KG1 (cell line): ENCODE measurements at regions not wholly inside any gene's neighbourhood (a gene's known extent, or its start where the extent isn't known, plus 50 kb on each side); places are given as distances from the start of the nearest gene placed in this dataset.

Source experiments
- DNase-seq: peaks from one replicate; lab custom pipeline; 2025; lab: John Stamatoyannopoulos, UW

- DNase-seq: no peak
Observed at GRCh38 chr7:54847921-54848320, 88.9 kb upstream of the SEC61G start.

GRCh38 chr7:54856856-54857255 lies 97.8 kb upstream of the SEC61G start:
- DNase-seq: no peak

DNA sequence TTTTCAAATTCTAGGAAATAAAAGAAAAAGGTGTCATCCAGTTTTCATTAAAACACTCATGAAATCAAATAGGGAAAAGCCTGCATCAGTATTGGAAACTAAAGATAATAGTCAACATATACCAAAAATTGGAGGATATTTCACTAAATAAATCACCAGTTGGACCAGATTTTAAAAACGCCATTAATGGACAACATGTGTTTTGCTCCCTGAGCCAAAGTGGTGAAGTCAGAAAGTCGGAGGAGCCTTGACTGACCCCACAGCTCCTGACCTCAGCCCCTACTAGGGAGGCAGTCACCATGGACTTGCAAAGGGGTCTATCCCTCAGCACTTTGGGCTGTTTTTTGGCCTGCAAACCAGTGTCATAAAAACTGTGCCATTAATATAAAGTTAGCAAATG lies 98.3 kb upstream of the SEC61G start:
- no peak for DNase-seq

- DNase-seq: no peak
Observed at GRCh38 chr7:54858008-54858692, 99.1 kb upstream of the SEC61G start.

GRCh38 chr7:54859066-54859465 lies 100.1 kb upstream of the SEC61G start:
- no peak for DNase-seq

DNA sequence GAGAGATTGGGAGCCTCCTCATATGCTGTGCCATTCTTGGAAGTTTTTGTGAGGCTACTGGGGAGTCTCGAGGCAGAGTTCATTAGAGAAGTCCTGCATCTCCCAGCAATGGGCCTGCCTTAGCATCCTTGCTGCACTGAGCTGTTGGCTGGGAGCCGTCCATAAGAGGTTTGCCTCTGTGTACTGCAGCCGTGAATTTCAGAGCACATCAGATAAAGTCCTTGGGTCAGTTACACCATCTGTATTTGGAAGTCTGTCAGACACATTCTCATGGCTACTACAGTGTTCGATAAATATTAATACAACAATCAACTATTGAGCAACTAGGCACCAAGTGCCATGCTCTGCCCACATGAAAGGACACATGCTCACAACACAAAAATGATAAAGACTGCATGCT lies 100.5 kb upstream of the SEC61G start:
- DNase-seq: no peak

DNA sequence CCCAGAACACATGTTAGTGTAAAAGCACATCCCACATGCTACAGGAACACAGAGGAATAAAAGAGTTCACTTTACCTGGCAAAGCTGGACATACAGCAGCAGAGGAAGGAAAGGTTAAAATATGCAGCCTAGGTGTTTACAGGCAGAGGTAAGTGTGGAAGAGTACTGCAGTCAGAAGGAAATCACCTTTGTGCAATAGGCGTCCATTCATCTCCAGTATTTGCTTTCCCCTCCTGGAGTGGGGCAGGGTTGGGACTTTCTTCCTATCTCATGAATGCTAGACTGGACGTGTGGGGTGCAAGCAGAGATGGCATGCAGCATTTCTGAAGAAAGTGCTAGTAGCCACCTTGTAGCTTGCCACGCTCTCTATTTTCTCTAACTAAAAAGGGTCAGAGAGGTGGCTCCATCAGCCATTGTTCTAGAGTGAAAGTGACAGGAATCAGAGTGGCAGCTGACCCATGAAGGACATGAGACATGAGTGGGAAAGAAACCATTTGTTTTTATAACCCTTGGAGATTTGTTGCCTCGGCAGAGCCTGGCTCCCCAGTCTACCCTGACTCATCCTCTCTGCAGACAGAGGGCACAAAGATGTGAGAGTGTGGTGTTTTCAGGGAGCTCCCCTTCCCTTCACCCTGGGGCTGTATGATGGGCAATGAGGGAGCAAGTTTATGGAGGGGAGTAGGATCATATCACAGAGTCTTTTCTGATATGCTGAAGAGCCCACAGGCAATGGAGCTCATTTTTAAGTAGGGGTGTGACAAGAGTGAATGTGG lies 101.2 kb upstream of the SEC61G start:
- no peak for DNase-seq

GRCh38 chr7:54860843-54861242 lies 101.8 kb upstream of the SEC61G start:
- DNase-seq: no peak

GRCh38 chr7:54864663-54865062 lies 105.7 kb upstream of the SEC61G start:
- no peak for DNase-seq

- no peak for DNase-seq
Observed at GRCh38 chr7:54869523-54869922, 110.5 kb upstream of the SEC61G start.

DNA sequence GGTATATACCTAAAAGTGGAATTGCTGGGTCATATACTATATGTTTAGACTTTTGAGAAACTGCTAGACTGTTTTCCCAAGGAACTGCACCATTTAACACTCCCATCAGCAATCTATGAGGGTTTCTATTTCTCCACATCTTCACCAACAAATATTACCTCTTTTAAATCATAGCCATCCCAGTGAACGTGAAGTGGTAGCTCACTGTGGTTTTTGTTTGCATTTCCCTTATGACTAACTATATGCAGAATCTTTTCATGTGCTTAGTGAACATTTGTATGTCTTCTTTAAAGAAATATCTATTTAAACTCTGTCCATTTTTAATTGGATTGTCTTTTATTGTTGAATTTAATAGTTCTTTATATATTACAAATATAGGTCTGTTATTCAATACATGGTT lies 115.8 kb upstream of the SEC61G start:
- DNase-seq: no peak

DNA sequence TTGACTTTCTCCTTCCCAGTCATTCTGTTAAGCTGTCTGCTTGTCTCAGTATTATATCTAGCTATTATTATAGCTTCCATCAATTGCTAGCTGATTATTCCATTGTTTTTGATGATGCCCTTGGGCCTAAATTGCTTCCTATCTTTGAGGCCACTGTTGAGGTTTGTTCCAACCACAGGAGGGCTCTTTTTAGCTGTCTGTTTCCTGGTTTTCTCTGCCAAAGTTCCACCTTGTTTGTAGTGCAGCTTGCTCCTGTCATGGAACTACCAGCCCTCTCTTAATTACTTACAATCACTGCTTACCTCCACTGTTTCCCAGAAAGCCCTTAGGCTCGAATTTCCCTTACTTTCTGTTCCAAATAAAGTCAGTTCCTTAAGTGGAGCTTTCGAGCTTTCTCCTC lies 118.7 kb upstream of the SEC61G start:
- no peak for DNase-seq

- no peak for DNase-seq
Observed at GRCh38 chr7:54878339-54878738, 119.3 kb upstream of the SEC61G start.

DNA sequence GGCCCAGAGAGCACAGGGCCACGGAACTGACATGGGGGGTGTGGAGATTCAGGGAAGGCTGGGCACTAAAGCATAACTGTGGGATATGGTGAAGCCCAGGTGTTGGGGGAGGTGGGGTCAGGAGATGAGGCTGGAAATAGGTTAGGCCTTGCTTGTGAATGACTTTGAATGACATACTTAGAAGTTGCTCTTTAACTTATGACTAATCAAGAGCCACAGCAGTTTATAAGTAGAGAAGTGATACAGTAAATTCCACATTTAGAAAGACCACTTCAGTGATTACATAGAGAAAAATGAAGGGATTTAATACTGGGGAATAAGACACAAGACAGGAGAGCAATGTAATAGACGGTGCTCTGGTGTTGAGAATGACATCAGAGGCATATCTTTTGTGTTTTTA lies 120.8 kb upstream of the SEC61G start:
- DNase-seq: no peak

DNA sequence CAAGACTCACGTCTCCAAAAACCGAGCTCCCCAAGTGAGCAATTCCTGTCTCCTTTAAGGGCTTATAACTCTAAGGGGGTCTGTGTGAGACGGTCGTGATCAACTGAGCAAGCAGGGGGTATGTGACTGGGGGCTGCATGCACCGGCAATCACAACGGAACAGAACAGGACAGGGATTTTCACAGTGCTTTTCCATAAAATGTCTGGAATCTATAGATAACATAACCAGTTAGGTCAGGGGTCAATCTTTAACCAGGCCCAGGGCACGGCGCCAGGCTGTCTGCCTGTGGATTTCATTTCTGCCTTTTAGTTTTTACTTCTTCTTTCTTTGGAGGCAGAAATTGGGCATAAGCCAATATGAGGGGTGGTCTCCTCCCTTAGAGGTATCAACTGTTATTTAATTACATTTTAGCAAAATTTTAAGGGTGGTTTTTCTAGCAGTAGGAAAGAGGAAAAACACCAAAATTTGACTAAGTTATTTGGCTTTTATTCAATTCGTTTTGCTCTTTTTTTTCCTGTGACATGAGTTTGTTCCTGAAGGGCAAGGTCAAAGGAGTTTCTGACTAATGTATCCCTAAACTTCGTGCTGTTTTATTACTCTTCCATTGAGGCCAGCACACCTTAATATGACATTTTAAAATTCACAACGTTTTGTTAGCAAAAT lies 121.4 kb upstream of the SEC61G start:
- no peak for DNase-seq

DNA sequence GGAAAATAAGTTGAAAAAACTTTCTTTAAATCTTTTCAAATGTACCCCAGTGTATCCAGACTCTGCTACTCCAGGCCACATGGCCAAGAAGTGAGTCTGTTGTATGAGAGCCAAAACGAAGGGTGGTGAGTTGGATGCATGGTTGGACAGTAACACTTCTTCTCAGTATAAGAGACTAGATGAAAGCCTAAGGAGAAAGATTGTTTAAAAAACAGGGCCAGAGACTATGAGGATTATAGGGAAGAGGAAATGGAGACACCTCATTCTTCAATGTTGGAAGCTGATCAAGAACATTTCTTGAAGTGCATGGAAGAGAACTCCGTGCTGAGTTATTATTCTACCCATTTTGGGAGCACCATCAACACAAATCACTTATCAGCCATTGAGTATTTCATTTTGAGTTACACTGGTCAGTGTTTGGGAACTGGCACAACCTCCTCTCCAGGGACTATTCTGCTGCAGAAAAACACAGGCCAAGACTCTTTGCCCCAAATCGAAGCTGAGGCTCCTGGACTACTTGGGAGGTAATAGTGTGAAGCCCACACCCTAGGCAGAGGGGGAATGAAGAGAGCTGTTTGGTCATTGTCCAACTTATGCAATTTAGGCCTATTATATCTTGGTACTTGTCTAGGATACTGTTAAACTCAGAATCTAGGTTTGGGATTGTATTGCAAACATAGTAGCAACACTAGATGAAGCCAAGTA lies 123.0 kb upstream of the SEC61G start:
- DNase-seq: no peak

GRCh38 chr7:54882694-54883093 lies 123.7 kb upstream of the SEC61G start:
- DNase-seq: no peak

GRCh38 chr7:54883576-54883975 lies 124.6 kb upstream of the SEC61G start:
- DNase-seq: no peak

DNA sequence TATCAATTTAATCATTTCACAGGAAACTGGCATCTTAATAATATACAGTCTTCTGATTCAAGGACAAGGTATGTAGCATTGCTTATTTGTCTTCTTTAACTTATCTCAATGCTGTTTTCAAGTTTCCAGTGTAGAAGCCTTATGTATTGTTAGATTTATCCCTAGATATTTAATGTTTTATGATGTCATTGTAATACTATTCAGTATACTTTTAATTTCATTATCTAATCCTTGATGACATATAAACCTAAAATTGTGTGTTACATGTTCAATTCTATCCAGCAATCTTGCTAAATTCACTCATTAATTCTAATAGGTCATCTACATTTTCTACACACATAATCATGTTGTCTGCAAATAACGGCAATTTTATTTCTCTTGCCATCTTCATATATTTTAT lies 126.3 kb upstream of the SEC61G start:
- no peak for DNase-seq

- no peak for DNase-seq
Observed at GRCh38 chr7:54888067-54888733, 129.2 kb upstream of the SEC61G start.

- DNase-seq: no peak
Observed at GRCh38 chr7:54888734-54889082, 129.7 kb upstream of the SEC61G start.

DNA sequence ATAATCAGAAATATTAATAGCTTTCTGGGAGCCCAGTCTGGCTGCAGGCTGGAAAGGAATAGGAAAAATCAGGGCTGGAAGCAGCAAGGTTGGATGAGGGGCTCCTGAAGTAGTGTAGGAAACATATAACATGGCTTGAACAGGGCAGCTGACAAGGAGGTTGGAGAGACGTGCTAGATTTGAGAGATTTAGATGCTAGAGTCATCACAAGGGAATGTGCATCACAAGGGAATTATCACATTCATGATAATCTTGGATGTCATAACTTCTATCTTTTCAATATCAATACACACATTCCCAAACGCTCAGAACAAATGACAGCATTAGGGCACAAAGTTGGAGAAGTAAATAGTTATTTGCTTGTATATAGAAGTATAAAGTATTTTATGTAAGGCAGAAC lies 120.9 kb upstream of the EGFR start:
- DNase-seq: no peak
